ENCODE measurements at regions not wholly inside any gene's neighbourhood (a gene's known extent, or its start where the extent isn't known, plus 50 kb on each side); places are given as distances from the start of the nearest gene placed in this dataset.

DNA sequence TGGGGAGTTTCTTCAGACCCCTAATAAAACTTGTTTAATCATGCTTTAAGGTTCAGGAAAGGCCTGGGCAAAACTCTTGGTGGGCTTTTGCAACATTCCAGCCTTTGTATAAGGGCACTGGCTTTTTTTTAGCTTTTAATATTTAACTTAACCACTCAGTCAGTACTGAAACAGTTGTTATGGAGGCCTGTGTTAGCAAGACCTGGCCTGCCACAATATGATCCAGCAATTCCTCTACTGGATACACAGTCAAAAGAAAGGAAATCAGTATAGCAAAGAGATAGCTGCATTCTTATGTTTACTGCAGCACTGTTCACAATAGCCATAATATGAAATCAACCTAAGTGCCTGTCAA is 75.1 kb upstream of the COG2 start:
- TF ChIP-seq TAF1 (IDR thresholded peaks at IDR 0.05; ENCODE audit: borderline replicate concordance, insufficient read depth, low read length) (no peak), POLR2AphosphoS5 (IDR thresholded peaks at IDR 0.05; ENCODE audit: low read depth, low read length) (no peak), SIN3A (IDR thresholded peaks at IDR 0.05; ENCODE audit: borderline replicate concordance, insufficient read depth, low read length) (no peak), FOXP2 (optimal IDR thresholded peaks at IDR 0.05; ENCODE audit: borderline replicate concordance, extremely low read depth, extremely low read length, insufficient read depth) (no peak)
- TF ChIP-seq, protein P1, sequence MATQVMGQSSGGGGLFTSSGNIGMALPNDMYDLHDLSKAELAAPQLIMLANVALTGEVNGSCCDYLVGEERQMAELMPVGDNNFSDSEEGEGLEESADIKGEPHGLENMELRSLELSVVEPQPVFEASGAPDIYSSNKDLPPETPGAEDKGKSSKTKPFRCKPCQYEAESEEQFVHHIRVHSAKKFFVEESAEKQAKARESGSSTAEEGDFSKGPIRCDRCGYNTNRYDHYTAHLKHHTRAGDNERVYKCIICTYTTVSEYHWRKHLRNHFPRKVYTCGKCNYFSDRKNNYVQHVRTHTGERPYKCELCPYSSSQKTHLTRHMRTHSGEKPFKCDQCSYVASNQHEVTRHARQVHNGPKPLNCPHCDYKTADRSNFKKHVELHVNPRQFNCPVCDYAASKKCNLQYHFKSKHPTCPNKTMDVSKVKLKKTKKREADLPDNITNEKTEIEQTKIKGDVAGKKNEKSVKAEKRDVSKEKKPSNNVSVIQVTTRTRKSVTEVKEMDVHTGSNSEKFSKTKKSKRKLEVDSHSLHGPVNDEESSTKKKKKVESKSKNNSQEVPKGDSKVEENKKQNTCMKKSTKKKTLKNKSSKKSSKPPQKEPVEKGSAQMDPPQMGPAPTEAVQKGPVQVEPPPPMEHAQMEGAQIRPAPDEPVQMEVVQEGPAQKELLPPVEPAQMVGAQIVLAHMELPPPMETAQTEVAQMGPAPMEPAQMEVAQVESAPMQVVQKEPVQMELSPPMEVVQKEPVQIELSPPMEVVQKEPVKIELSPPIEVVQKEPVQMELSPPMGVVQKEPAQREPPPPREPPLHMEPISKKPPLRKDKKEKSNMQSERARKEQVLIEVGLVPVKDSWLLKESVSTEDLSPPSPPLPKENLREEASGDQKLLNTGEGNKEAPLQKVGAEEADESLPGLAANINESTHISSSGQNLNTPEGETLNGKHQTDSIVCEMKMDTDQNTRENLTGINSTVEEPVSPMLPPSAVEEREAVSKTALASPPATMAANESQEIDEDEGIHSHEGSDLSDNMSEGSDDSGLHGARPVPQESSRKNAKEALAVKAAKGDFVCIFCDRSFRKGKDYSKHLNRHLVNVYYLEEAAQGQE (IDR thresholded peaks at IDR 0.05; ENCODE audit: insufficient read depth in 1 of 2, low read depth in 2 of 2, low read length in 2 of 2): no peak
